HG03280 (cell line): ENCODE measurements at regions not wholly inside any gene's neighbourhood (a gene's known extent, or its start where the extent isn't known, plus 50 kb on each side); places are given as distances from the start of the nearest gene placed in this dataset.

Experiments
- ATAC-seq: cut with Tn5 transposase; IDR thresholded peaks from one replicate; pipeline ENCODE4 v1.9.1; 2021; ENCODE audit warnings: mild to moderate bottlenecking, moderate library complexity; ENCODE audit not compliant: unreplicated experiment

GRCh38 chr7:15783987-15784693 is 97.7 kb upstream of the MEOX2 start:
- no peak for ATAC-seq

DNA sequence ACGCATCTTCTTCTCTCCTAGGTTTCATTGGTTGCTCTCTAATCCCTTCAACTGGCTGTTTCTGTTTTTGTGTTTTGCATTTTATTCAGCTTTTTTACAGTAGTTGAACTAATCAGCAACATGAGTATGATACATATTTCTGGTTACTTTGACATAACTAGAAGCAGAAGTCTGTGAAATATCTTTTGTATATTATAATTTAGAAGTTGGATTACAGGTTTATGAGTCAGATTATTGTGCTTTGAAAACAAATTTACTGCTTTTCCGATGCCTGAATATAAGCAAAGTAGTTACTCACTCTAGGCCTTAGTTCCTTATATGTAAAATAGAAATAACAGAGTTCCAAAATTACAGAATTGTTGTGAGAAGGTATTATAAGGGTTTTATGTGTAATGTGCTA is 96.2 kb upstream of the MEOX2 start:
- ATAC-seq: no peak

DNA sequence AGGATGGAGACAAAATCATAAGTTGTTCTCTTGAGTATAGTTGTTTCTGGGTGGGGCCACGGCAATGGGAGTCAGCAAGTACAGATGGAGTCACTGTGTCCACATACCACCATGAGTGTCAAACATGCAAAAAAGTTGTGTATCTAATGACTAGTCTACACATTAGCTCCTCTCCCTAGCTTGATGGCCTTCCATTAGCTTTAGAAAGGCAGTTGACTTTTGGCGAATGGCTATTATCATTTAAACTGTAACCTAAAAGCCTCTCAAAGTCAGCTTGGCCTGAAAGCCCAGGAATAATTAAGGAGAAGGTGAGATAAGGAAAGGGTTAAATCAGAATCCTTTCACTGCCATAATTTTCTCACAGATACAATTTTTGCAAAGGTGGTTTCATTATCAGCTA is 95.5 kb upstream of the MEOX2 start:
- ATAC-seq: no peak

- no peak for ATAC-seq
Measured at GRCh38 chr7:15780271-15780670, 93.8 kb upstream of the MEOX2 start.

DNA sequence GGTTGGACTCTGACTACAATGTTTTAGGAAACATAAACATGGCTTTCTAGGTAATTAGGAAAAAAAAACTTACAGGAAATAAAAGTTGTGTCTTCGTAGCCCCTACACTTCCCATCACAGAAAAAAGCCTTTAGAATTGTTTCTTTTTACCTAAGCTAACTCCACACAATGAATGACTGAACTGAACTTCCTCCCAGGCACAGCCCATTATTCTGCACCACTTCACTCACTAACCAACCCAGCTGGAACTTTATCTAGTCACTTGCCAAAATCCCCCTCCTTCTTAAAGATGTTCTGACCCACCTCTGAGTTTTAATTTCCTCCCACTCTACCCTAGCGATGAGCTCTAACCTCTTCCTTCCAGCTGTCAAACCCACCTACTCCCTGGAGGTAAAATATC is 91.7 kb upstream of the MEOX2 start:
- ATAC-seq: no peak

DNA sequence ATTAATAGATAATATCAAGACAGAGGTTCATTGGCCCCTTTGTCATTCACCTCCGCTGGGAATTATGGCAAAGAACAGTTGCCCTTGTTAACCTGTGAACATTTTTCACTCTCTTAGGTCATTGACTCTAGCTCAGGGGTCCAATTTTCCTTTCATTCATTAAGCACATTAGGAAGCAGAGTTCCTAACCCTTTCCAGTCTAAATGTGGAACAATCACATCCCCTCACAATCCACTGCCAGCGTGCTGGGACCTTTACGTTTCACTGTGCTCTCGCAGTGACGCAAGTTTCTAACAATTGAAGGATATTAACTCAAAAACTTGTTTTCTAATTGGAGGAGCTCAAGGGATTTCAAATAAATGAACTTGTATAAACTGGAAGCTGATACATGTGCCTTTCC is 79.3 kb upstream of the MEOX2 start:
- no peak for ATAC-seq

DNA sequence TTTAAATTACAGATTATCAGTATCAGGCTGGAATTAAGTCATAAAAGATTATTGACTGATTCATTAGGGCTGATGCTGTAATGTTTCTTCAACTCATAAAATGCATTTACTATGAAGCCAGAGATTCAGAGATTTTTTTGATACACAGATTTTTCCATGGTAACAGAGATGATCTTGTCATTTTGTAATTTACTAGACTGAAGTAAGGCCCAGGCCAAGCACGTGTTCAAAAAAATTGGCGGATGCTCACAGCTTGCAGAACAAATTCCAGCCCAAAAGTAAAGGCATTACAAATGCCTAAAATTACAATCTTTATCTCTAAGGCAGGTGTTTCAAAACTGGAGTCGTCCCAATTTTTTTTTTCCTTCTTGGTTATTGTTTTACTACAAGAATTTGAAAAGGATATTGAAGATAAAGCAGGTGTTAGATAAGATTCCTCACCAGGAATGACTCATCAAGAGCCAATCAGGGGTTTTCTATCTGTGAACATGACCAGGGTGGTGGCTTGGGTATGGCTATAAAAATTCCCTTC is 78.4 kb upstream of the MEOX2 start:
- ATAC-seq: no peak

DNA sequence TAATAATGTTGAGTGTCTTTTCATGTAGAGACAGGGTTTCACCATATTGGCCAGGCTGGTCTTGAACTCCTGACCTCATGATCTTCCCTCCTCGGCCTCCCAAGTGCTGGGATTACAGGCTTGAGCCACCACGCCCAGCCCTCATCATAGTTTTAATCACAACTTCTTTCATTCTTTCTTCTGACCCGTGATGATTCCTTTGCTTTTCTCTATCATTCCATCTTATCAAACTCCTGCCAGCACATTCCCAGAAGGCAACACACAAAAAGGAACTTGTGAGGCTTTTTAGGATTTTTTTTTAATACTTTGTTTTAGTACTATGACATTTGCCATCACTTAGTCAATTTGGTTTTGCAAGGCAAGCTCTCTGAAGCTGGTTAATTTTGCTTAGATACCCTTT is 77.5 kb upstream of the MEOX2 start:
- no peak for ATAC-seq

GRCh38 chr7:15757041-15758000 is 70.8 kb upstream of the MEOX2 start:
- no peak for ATAC-seq

- ATAC-seq: no peak
Measured at GRCh38 chr7:15755061-15755460, 68.6 kb upstream of the MEOX2 start.

- no peak for ATAC-seq
Measured at GRCh38 chr7:15753887-15754579, 67.5 kb upstream of the MEOX2 start.

GRCh38 chr7:15752377-15752776 is 65.9 kb upstream of the MEOX2 start:
- no peak for ATAC-seq

DNA sequence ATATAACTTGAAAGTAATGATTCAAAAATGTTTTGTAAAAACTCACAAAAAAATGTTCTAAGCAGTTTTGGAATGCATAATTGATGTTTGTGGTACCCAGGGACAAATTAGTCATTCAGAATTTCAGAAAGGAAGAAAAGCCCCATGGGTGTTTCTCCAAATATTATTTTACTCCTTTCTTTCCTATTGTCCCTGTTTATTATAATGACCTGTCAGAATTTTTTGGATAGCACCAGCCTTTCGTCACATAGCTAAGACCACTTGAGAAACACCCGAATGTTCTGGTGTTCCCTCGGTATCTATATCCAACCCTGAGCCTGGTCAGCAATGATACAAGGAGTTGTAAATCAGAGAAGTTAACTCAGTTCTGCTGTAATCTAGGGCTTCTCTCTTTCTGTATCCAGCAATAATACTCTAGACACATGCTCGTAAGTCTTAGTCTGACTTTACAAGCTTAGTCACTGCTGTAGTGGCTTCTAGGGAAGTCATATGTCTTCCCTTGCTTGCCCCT is 64.8 kb upstream of the MEOX2 start:
- no peak for ATAC-seq

- ATAC-seq: no peak
Measured at GRCh38 chr7:15750727-15751126, 64.2 kb upstream of the MEOX2 start.

- ATAC-seq: no peak
Measured at GRCh38 chr7:15749631-15750030, 63.1 kb upstream of the MEOX2 start.

DNA sequence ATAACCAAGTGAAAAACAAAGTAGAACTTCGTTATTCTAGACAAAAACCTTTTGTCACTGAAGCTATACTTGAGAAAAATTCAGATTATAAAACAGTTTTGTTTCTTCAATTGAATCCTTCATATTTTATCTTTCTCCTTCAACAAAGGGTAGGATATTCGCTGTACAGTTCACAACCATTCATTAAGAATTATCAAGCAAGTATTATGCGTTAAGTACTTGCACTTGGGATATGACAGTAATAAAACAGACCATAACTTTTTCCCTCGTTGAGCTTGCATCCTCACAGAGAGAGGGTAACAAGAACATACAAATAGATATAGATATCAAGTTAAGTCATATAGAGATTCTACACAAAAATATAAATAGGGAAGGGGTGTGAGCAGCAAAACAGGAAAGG is 61.2 kb upstream of the MEOX2 start:
- no peak for ATAC-seq

DNA sequence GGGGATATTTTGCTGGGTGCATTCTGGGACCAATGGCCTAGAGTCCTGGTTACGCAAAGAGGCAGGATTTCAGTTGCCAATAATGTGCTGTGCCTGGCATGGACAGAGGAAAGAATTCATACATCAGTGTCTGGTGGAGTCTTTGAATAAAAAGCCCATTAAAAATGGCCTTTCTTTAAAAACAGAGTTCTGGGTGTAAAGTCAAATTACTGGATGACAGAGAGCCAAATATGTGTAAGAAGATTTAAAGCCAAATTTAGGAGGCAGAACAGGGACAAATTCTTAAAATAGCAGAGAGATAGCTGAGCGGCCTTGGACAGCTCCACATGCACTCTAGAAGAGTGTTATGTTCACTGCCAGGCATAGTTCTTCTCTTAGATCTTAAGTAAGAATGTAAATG is 60.8 kb upstream of the MEOX2 start:
- no peak for ATAC-seq

DNA sequence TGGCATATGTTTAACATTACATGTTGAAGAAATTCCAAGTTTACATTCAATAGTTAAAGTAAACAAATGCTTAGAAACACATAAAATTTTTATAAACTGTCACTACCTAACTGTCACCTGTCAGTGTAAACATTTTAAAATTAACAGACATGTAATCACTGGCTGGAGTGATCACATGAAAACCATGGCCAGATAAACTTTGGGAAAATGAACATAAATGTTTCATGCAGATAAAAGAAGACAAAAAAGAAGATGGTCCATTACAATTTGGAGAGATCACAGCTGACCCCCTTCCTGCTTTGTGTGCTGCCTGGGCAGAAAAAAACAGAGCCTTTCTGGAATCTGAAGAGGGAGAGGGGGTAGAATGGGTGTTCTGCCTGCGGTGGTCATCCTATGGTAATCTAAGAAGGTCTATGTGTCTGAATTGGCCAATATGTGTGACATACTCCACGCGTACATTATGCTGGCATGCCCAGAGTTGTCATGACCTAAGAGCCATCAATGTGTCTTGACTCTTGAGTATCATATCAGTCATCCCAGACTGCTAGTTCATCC is 57.5 kb upstream of the MEOX2 start:
- no peak for ATAC-seq

GRCh38 chr7:15737601-15738000 is 51.1 kb upstream of the MEOX2 start:
- no peak for ATAC-seq
